ENCODE measurements at regions not wholly inside any gene's neighbourhood (a gene's known extent, or its start where the extent isn't known, plus 50 kb on each side); places are given as distances from the start of the nearest gene placed in this dataset.
"Not testable (repeated sequence)": the region's sequence is repeated elsewhere in the genome, so short reads cannot be mapped to it uniquely, and the experiment has no call there.

DNA sequence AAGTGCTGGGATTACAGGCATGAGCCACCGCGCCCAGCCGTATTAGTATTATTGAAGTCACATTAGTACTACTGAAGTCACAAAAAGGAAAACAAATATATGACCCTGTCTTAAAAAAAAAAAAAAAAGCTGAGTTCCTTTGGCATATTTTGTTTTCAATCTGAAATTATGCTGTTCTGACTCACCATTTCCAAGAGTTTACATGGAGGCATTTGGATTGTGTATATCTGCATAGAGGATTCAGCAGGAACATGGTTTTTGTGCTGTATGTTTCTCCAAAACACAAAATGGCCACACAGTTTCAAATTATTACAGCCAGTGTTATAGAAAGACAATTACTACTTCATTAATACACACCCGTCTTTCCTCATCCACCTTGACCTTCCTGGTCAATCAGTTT, 103.5 kb upstream of the TSC22D1 start:
- no peak for DNase-seq (ENCODE audit: low spot score)
- TF ChIP-seq, protein P1, sequence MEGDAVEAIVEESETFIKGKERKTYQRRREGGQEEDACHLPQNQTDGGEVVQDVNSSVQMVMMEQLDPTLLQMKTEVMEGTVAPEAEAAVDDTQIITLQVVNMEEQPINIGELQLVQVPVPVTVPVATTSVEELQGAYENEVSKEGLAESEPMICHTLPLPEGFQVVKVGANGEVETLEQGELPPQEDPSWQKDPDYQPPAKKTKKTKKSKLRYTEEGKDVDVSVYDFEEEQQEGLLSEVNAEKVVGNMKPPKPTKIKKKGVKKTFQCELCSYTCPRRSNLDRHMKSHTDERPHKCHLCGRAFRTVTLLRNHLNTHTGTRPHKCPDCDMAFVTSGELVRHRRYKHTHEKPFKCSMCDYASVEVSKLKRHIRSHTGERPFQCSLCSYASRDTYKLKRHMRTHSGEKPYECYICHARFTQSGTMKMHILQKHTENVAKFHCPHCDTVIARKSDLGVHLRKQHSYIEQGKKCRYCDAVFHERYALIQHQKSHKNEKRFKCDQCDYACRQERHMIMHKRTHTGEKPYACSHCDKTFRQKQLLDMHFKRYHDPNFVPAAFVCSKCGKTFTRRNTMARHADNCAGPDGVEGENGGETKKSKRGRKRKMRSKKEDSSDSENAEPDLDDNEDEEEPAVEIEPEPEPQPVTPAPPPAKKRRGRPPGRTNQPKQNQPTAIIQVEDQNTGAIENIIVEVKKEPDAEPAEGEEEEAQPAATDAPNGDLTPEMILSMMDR (IDR thresholded peaks at IDR 0.05; ENCODE audit: extremely low read depth, insufficient read depth, missing control alignments): no peak
- in situ Hi-C loops (cut with MboI; ENCODE audit: low pct_unique_long_range_greater_than_20kb, low sequenced_read_pairs, unreplicated experiment): no loop called here

DNA sequence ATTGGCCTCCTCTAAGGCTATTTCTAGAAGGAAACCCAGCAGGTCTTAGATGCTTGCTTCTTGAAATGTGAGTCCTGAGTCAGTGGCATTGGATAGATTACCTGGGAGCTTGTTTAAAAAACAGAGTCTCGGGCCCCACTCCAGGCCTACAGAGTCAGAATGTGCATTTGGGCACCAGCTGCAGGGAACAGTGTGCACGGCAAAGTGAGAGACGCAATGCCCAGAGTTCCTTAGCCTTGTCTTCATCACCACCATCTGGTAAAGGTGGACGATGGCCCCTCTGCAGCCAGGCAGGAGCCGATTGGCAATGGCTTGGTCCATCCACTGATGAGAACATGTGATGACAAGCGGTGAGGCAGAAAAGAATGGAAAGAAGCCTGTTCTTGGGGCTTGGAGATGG, 102.1 kb upstream of the TSC22D1 start:
- in situ Hi-C loops (cut with MboI; ENCODE audit: low pct_unique_long_range_greater_than_20kb, low sequenced_read_pairs, unreplicated experiment): no loop called here
- DNase-seq (ENCODE audit: low spot score): no peak
- TF ChIP-seq, protein P1 (IDR thresholded peaks at IDR 0.05; ENCODE audit: extremely low read depth, insufficient read depth, missing control alignments): no peak

DNA sequence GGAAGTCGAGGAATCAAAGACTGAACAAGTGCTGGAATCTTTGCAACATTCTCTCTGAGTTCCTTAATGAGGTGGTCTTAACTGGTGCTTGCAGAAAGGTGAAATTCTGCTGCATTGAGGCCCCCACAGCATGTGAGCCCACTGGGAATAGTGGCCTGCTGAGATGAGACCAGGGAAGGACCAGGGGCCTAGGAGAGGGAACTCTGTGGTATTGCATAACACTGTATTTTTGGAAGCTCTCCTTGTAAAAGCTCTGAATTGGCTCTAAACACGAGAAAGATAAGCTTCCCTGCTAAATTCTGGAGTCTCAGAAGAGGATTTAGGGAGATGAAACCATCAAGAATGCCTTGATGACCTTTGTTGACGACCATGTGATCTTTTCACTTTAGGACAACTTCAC, 100.4 kb upstream of the TSC22D1 start:
- TF ChIP-seq, protein P1 (IDR thresholded peaks at IDR 0.05; ENCODE audit: extremely low read depth, insufficient read depth, missing control alignments): no peak
- DNase-seq (ENCODE audit: low spot score): no peak
- in situ Hi-C loops (cut with MboI; ENCODE audit: low pct_unique_long_range_greater_than_20kb, low sequenced_read_pairs, unreplicated experiment): no loop called here

DNA sequence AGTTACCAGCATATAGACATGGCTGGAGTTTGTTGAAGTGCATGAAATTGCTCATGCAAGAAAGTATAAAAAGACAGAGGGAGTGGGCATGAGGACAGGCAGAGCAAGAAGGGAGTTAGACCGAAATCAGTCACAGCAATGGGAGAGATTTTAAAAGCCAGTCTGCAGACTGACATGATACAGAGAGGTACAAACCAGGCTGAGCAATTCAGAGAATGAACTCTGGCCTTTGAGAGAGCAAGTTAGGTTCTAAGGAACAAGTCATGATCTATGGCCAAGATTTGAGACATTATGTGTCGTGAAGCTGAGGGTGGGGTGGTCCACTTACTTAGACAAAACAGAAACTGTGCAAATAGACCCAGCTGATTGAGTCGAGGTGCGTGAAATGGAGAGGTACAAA, 93.4 kb upstream of the TSC22D1 start:
- in situ Hi-C loops (cut with MboI; ENCODE audit: low pct_unique_long_range_greater_than_20kb, low sequenced_read_pairs, unreplicated experiment): no loop called here
- TF ChIP-seq, protein P1 (IDR thresholded peaks at IDR 0.05; ENCODE audit: extremely low read depth, insufficient read depth, missing control alignments): no peak
- peak; percentile 43 for DNase-seq (ENCODE audit: low spot score)

DNA sequence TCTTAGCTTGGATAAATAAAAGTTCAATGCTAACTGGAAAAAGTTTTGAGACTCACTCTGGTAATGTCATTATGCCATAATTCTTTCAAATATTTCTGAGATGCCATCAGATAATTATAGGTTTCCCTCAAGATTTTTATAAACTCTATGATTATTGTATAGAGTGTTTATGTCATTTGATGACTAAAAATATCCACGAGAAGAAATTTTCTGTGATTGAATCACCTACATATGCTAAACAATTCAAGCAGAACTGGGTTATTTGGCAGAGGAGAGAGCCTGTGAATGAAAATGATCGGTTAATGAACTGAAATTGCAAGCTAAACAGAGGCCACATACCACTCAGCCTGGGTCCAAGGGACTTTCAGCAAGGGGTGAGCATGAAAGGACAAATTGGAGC, 92.6 kb upstream of the TSC22D1 start:
- DNase-seq (ENCODE audit: low spot score): no peak
- TF ChIP-seq, protein P1 (IDR thresholded peaks at IDR 0.05; ENCODE audit: extremely low read depth, insufficient read depth, missing control alignments): no peak
- in situ Hi-C loops (cut with MboI; ENCODE audit: low pct_unique_long_range_greater_than_20kb, low sequenced_read_pairs, unreplicated experiment): no loop called here

DNA sequence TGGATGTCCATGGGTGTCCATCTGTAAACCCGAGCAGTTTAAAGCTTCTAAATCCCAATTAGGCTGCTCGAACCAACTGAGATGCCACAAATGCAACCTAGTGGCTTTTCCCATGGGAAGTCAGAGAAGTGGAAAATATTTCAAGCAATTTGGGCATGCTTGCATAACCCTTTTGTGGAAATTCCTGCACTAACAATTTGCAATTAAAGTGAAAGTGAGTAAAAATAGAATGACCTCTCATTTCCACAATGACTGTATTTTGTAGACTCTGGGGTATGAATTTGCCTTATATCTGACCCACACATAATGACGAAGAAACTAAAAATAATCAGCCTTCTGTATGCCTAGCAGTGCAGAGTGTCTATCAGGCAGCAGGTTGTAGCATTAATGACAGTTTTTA, 91.8 kb upstream of the TSC22D1 start:
- DNase-seq (ENCODE audit: low spot score): peak; percentile 55
- TF ChIP-seq, protein P1 (IDR thresholded peaks at IDR 0.05; ENCODE audit: extremely low read depth, insufficient read depth, missing control alignments): no peak
- in situ Hi-C loops (cut with MboI; ENCODE audit: low pct_unique_long_range_greater_than_20kb, low sequenced_read_pairs, unreplicated experiment): no loop called here

DNA sequence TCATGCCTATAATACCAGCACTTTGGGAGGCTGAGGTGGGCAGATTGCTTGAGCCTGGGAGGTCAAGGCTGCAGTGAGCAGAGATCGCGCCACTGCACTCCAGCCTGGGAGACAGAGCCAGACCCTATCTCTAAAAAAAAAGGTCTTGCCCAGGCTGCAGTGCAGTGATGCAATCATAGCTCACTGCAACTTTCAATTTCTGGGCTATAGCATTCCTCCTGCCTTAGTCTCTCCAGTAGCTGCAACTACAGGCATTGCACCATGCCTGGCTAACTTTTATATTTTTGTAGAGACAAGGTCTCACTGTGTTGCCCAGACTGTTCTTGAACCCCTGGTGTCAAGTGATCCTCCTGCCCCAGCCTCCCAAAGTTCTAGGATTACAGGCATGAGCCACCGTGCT, 90.4 kb upstream of the TSC22D1 start:
- in situ Hi-C loops (cut with MboI; ENCODE audit: low pct_unique_long_range_greater_than_20kb, low sequenced_read_pairs, unreplicated experiment); DNase-seq (ENCODE audit: low spot score): not testable (repeated sequence)
